IMR-90 (cell line): ENCODE measurements at regions not wholly inside any gene's neighbourhood (a gene's known extent, or its start where the extent isn't known, plus 50 kb on each side); places are given as distances from the start of the nearest gene placed in this dataset.
A peak's percentile ranks its signal among the peaks of the same experiment; 100 is the strongest.

Experiments used
- ATAC-seq: fragments of 200-7000 bp; cut with Tn5 transposase; 2 replicates; pipeline ENCODE4 v1.9.1; 2020; ENCODE audit warnings: low read depth, mild to moderate bottlenecking, moderate library complexity
- BruUV-seq: library from RNA; stranded (reverse); fragments of 400-500 nt; replicated peaks from 2 replicates; lab custom pipeline; 2021; lab: Mats Ljungman, UMichigan
- CTCF ChIA-PET: fragments of 300-600 bp; formaldehyde crosslinking; extraction: SDS; loops from one replicate; lab custom pipeline; 2021; ENCODE audit warnings: antibody characterized with exemption; lab: Yijun Ruan, JAX
- POLR2A ChIA-PET: fragments of 300-600 bp; sonication (Branson Sonifier 250); formaldehyde crosslinking; loops from one replicate; lab custom pipeline; 2022; ENCODE audit warnings: antibody characterized with exemption; ENCODE audit not compliant: unreplicated experiment; lab: Charles Lee
- DNase-seq: peaks from one replicate; pipeline ENCODE4 v3.0.0; 2013
- H2AFZ ChIP-seq: replicated peaks from 2 replicates; pipeline ENCODE3; 2013; ENCODE audit warnings: low read length, mild to moderate bottlenecking; ENCODE audit not compliant: poor library complexity
- H2AK5ac ChIP-seq: 2 replicates; pipeline ENCODE4 v1.6.1; 2013; ENCODE audit warnings: low read depth, low read length, inconsistent platforms
- H2AK9ac ChIP-seq: replicated peaks from 2 replicates; pipeline ENCODE3; 2013; ENCODE audit warnings: mild to moderate bottlenecking, low read depth, low read length, moderate library complexity; ENCODE audit not compliant: poor library complexity
- H2BK120ac ChIP-seq: 2 replicates; pipeline ENCODE4 v1.6.1; 2013; ENCODE audit warnings: low read depth, low read length, inconsistent platforms
- H2BK15ac ChIP-seq: 3 replicates; pipeline ENCODE4 v1.6.1; 2013; ENCODE audit warnings: low read depth, low read length, inconsistent platforms
- H2BK20ac ChIP-seq: 2 replicates; pipeline ENCODE4 v1.6.1; 2013; ENCODE audit warnings: low read depth, mild to moderate bottlenecking, inconsistent platforms, low read length, moderate library complexity
- H2BK5ac ChIP-seq: 2 replicates; pipeline ENCODE4 v1.6.1; 2013; ENCODE audit warnings: mild to moderate bottlenecking, low read depth, low read length, inconsistent platforms; ENCODE audit not compliant: poor library complexity, severe bottlenecking
- H3K14ac ChIP-seq: replicated peaks from 2 replicates; pipeline ENCODE4 v1.6.1; 2013; ENCODE audit warnings: low read depth, low read length, inconsistent platforms
- H3K18ac ChIP-seq: 2 replicates; pipeline ENCODE4 v1.6.1; 2013; ENCODE audit warnings: low read depth, low read length, control low read depth
- H3K23ac ChIP-seq: 2 replicates; pipeline ENCODE4 v1.6.1; 2013; ENCODE audit warnings: low read depth, low read length, inconsistent platforms
- H3K27ac ChIP-seq: 2 replicates; pipeline ENCODE4 v1.5.1; 2013; ENCODE audit warnings: mild to moderate bottlenecking, control low read depth, low read length; ENCODE audit not compliant: insufficient read depth
- H3K27me3 ChIP-seq: 2 replicates; pipeline ENCODE4 v1.6.1; 2013; ENCODE audit warnings: low read length; ENCODE audit not compliant: control insufficient read depth, insufficient read depth
- H3K36me3 ChIP-seq: 2 replicates; pipeline ENCODE4 v1.6.1; 2013; ENCODE audit warnings: low read length, mixed read lengths; ENCODE audit not compliant: control insufficient read depth, insufficient read depth
- H3K4ac ChIP-seq: 2 replicates; pipeline ENCODE4 v1.6.1; 2013; ENCODE audit warnings: low read depth, low read length, inconsistent platforms
- H3K4me1 ChIP-seq: 2 replicates; pipeline ENCODE4 v1.6.1; 2013; ENCODE audit warnings: low read length, mixed read lengths; ENCODE audit not compliant: control insufficient read depth, insufficient read depth
- H3K4me2 ChIP-seq: 2 replicates; pipeline ENCODE4 v1.6.1; 2013; ENCODE audit warnings: low read depth, mild to moderate bottlenecking, control low read depth, low read length, moderate library complexity
- H3K4me3 ChIP-seq: 2 replicates; pipeline ENCODE4 v1.5.1; 2013; ENCODE audit warnings: low read depth, mild to moderate bottlenecking, control low read depth, low read length, moderate library complexity; ENCODE audit not compliant: insufficient read depth
- H3K56ac ChIP-seq: 2 replicates; pipeline ENCODE4 v1.6.1; 2013; ENCODE audit warnings: low read length, inconsistent platforms; ENCODE audit not compliant: insufficient read depth; ENCODE audit errors: extremely low read depth
- H3K79me1 ChIP-seq, 2 experiments: 2 replicates each; pipeline ENCODE4 v1.6.1; 2013; ENCODE audit warnings: low read length in 2 of 2, inconsistent platforms in 1 of 2, low read depth in 1 of 2
- H3K9ac ChIP-seq: 2 replicates; pipeline ENCODE4 v1.6.1; 2013; ENCODE audit warnings: low read depth, low read length, control low read depth
- H3K9me1 ChIP-seq: 2 replicates; pipeline ENCODE4 v1.6.1; 2013; ENCODE audit warnings: low read length, inconsistent platforms; ENCODE audit not compliant: insufficient read depth
- H3K9me3 ChIP-seq: 2 replicates; pipeline ENCODE4 v1.6.1; 2013; ENCODE audit warnings: low read length; ENCODE audit not compliant: control insufficient read depth, insufficient read depth
- H4K20me1 ChIP-seq: 2 replicates; pipeline ENCODE4 v1.6.1; 2013; ENCODE audit warnings: low read length, inconsistent platforms; ENCODE audit not compliant: insufficient read depth
- H4K5ac ChIP-seq: 2 replicates; pipeline ENCODE4 v1.6.1; 2013; ENCODE audit warnings: mild to moderate bottlenecking, low read depth, low read length, control low read depth
- H4K8ac ChIP-seq, 2 experiments: 2 replicates each; pipeline ENCODE4 v1.6.1; 2013; ENCODE audit warnings: low read depth in 2 of 2, low read length in 2 of 2, control low read depth in 1 of 2, inconsistent platforms in 1 of 2
- H4K91ac ChIP-seq: 2 replicates; pipeline ENCODE4 v1.6.1; 2013; ENCODE audit warnings: low read depth, low read length, inconsistent platforms; ENCODE audit not compliant: insufficient read depth
- BHLHE40 ChIP-seq: fragments of 150-350 bp; IDR thresholded peaks from 2 replicates; pipeline ENCODE4 v1.6.1; 2016; ENCODE audit warnings: mild to moderate bottlenecking, low read depth, low read length
- CEBPB ChIP-seq: IDR thresholded peaks from 2 replicates; pipeline ENCODE4 v1.6.1; 2012; ENCODE audit warnings: low read depth, low read length, improper control_type of control experiment
- CHD1 ChIP-seq: IDR thresholded peaks from 2 replicates; pipeline ENCODE4 v1.6.1; 2012; ENCODE audit warnings: low read depth, low read length, improper control_type of control experiment
- ELK1 ChIP-seq: fragments of 150-350 bp; IDR thresholded peaks from 2 replicates; pipeline ENCODE4 v1.6.1; 2016; ENCODE audit warnings: low read depth, mild to moderate bottlenecking, low read length, moderate library complexity, borderline replicate concordance
- FOS ChIP-seq: fragments of 150-350 bp; IDR thresholded peaks from 2 replicates; pipeline ENCODE4 v1.6.1; 2016; ENCODE audit warnings: low read depth, low read length
- MAFK ChIP-seq: IDR thresholded peaks from 2 replicates; pipeline ENCODE4 v1.6.1; 2012; ENCODE audit warnings: low read depth, low read length, improper control_type of control experiment
- MAZ ChIP-seq: IDR thresholded peaks from 2 replicates; pipeline ENCODE4 v1.6.1; 2012; ENCODE audit warnings: low read depth, mild to moderate bottlenecking, low read length, improper control_type of control experiment, moderate library complexity, borderline replicate concordance
- MXI1 ChIP-seq: IDR thresholded peaks from 2 replicates; pipeline ENCODE4 v1.6.1; 2012; ENCODE audit warnings: low read depth, mild to moderate bottlenecking, low read length, moderate library complexity, borderline replicate concordance
- NFE2L2 ChIP-seq: fragments of 150-350 bp; IDR thresholded peaks from 2 replicates; pipeline ENCODE4 v1.6.1; 2016; ENCODE audit warnings: low read depth, mild to moderate bottlenecking, low read length
- POLR2A ChIP-seq: IDR thresholded peaks from 2 replicates; pipeline ENCODE4 v1.6.1; 2012; ENCODE audit warnings: mild to moderate bottlenecking, low read depth, low read length
- RAD21 ChIP-seq: IDR thresholded peaks from 2 replicates; pipeline ENCODE4 v1.6.1; 2012; ENCODE audit warnings: low read length, improper control_type of control experiment
- RCOR1 ChIP-seq: IDR thresholded peaks from 2 replicates; pipeline ENCODE4 v1.6.1; 2012; ENCODE audit warnings: mild to moderate bottlenecking, low read length, improper control_type of control experiment; ENCODE audit not compliant: insufficient replicate concordance
- RFX5 ChIP-seq: IDR thresholded peaks from 2 replicates; pipeline ENCODE4 v1.8.0; 2012; ENCODE audit warnings: low read depth, mild to moderate bottlenecking, low read length, moderate library complexity
- SMC3 ChIP-seq: fragments of 150-350 bp; IDR thresholded peaks from 2 replicates; pipeline ENCODE4 v1.6.1; 2016; ENCODE audit warnings: low read depth, mild to moderate bottlenecking, antibody characterized with exemption, low read length, moderate library complexity
- WGBS, 2 experiments: methylation state at CpG; one replicate each; pipeline versions ENCODE4 v1.1.5 to v1.1.7; 2013; ENCODE audit warnings: missing lambda C conversion rate in 2 of 2; ENCODE audit not compliant: insufficient read length in 1 of 2; ENCODE audit errors: extremely low coverage in 2 of 2; 5-methylcytosine and 5-hydroxymethylcytosine counted together
- dilution Hi-C: fragments of 300-500 bp; cut with HindIII; formaldehyde crosslinking; loops from one replicate; pipeline ENCODE4 v1.14.3; 2018; ENCODE audit warnings: low sequenced_read_pairs; ENCODE audit not compliant: unreplicated experiment
- in situ Hi-C: fragments of 300-500 bp; cut with MboI; formaldehyde crosslinking; loops from 3 replicates; pipeline ENCODE4 v1.14.3; 2019; ENCODE audit warnings: low sequenced_read_pairs, inconsistent platforms, mixed read lengths
- intact Hi-C: fragments of 100-400 bp; cut with micrococcal nuclease; formaldehyde crosslinking; loops from 2 replicates; pipeline ENCODE4 v1.10.0; 2022
- TF ChIP-seq, protein P1 (sequence below): fragments of 150-350 bp; IDR thresholded peaks from 2 replicates; pipeline ENCODE4 v1.6.1; 2017; ENCODE audit warnings: mild to moderate bottlenecking, antibody characterized with exemption, low read length, low read depth
- TF ChIP-seq, protein P2 (sequence below): conservative IDR thresholded peaks from 2 replicates; pipeline ENCODE4 v1.5.1; 2012; ENCODE audit warnings: mild to moderate bottlenecking, low read depth, low read length, improper control_type of control experiment

- Histone ChIP-seq H2AK5ac (no peak overlapping the region), H3K9me1 (no peaks in the 10 kb centered on the region), H2BK120ac (no peak overlapping the region), H4K5ac (no peak overlapping the region), H3K4me1 (no peaks in the 10 kb centered on the region; the same call in 1 of the 2 replicates), H2AFZ (no peak overlapping the region), H3K18ac (no peak overlapping the region), H3K4me3 (no peak overlapping the region), H2BK5ac (no peak overlapping the region), H3K36me3 (no peaks in the 10 kb centered on the region), H4K20me1 (no peaks in the 10 kb centered on the region), H3K27ac (no peak overlapping the region), H3K56ac (no peak overlapping the region), H3K23ac (no peak overlapping the region), H2BK20ac (no peak overlapping the region), H3K9me3 (no peaks in the 10 kb centered on the region), H4K91ac (no peak overlapping the region), H2BK15ac (no peak overlapping the region), H3K79me1 (no peaks in the 10 kb centered on the region), H3K14ac (no peak overlapping the region), H3K4me2 (no peak overlapping the region), H3K4ac (no peak overlapping the region), H2AK9ac (no peak overlapping the region), H3K27me3 (peaks cover 11% of the 10 kb centered on the region), H4K8ac (no peak overlapping the region), H3K9ac (no peak overlapping the region)
- intact Hi-C loops (no loop called here), dilution Hi-C loops (no loop called here), in situ Hi-C loops (no loop called here)
- no TSS peak for BruUV-seq
- no CpG with 5 or more reads among the region's 7 CpGs for WGBS, 2 experiments
- CTCF ChIA-PET: interaction anchor here (0.7 kb wide), 1 partner anchor 67 kb away, joined by 4 read pairs; no protein-coding TSS in a partner anchor
- ATAC-seq: peak; percentile 14; the same call in 1 of the 2 replicates
- DNase-seq: no peak
- POLR2A ChIA-PET: interaction anchor here (0.7 kb wide), 1 partner anchor 479 kb away, joined by 3 read pairs; no protein-coding TSS in a partner anchor
- TF ChIP-seq MAFK: no peak
- TF ChIP-seq, protein P1, sequence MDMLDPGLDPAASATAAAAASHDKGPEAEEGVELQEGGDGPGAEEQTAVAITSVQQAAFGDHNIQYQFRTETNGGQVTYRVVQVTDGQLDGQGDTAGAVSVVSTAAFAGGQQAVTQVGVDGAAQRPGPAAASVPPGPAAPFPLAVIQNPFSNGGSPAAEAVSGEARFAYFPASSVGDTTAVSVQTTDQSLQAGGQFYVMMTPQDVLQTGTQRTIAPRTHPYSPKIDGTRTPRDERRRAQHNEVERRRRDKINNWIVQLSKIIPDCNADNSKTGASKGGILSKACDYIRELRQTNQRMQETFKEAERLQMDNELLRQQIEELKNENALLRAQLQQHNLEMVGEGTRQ: no peak
- TF ChIP-seq MXI1: no peak
- TF ChIP-seq POLR2A: no peak
- no peak for TF ChIP-seq SMC3
- TF ChIP-seq RAD21: no peak
- TF ChIP-seq NFE2L2: no peak
- no peak for TF ChIP-seq BHLHE40
- TF ChIP-seq, protein P2, sequence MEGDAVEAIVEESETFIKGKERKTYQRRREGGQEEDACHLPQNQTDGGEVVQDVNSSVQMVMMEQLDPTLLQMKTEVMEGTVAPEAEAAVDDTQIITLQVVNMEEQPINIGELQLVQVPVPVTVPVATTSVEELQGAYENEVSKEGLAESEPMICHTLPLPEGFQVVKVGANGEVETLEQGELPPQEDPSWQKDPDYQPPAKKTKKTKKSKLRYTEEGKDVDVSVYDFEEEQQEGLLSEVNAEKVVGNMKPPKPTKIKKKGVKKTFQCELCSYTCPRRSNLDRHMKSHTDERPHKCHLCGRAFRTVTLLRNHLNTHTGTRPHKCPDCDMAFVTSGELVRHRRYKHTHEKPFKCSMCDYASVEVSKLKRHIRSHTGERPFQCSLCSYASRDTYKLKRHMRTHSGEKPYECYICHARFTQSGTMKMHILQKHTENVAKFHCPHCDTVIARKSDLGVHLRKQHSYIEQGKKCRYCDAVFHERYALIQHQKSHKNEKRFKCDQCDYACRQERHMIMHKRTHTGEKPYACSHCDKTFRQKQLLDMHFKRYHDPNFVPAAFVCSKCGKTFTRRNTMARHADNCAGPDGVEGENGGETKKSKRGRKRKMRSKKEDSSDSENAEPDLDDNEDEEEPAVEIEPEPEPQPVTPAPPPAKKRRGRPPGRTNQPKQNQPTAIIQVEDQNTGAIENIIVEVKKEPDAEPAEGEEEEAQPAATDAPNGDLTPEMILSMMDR: no peak
- TF ChIP-seq RCOR1: no peak
- no peak for TF ChIP-seq FOS
- TF ChIP-seq RFX5: no peak
- TF ChIP-seq ELK1: no peak
- no peak for TF ChIP-seq CEBPB
- no peak for TF ChIP-seq CHD1
- TF ChIP-seq MAZ: no peak
These were observed 73.2 kb upstream of the CLDN5 start for GRCh38 chr22:19597399-19597735.
